ENCODE measurements at regions not wholly inside any gene's neighbourhood (a gene's known extent, or its start where the extent isn't known, plus 50 kb on each side); places are given as distances from the start of the nearest gene placed in this dataset.

DNA sequence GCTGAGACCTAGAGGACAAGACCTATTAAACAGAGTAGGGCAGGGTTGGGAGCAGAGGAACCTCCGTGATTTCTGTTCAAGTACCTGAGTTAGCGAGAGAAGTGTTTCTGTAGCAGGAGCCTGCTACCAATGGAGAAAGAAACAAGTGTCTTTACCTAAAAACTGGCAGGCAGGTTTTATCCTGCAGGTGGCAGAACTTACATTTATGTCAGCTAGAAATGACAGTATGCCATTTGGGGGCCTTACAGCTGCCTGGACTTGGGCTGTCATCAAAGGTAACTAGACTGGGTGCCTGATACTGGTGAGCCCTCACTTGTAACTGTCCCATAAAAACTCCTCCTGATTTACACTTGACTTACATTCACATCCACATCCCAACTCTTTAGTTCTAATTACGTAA, 185.3 kb upstream of the MIR17HG start:
- no peaks in the 10 kb centered on the region for H3K9me3 ChIP-seq
- no peaks in the 10 kb centered on the region for H3K4me1 ChIP-seq

GRCh38 chr13:91162589-91162988, 184.9 kb upstream of the MIR17HG start:
- Histone ChIP-seq H3K4me1 (no peaks in the 10 kb centered on the region), H3K4me3 (no peak overlapping the region), H3K27me3 (peaks cover 0 to 7% of the 10 kb centered on the region in 2 donors), H3K36me3 (no peaks in the 10 kb centered on the region), H3K9me3 (no peaks in the 10 kb centered on the region), H3K27ac (no peak overlapping the region)
- TF ChIP-seq, protein P1, sequence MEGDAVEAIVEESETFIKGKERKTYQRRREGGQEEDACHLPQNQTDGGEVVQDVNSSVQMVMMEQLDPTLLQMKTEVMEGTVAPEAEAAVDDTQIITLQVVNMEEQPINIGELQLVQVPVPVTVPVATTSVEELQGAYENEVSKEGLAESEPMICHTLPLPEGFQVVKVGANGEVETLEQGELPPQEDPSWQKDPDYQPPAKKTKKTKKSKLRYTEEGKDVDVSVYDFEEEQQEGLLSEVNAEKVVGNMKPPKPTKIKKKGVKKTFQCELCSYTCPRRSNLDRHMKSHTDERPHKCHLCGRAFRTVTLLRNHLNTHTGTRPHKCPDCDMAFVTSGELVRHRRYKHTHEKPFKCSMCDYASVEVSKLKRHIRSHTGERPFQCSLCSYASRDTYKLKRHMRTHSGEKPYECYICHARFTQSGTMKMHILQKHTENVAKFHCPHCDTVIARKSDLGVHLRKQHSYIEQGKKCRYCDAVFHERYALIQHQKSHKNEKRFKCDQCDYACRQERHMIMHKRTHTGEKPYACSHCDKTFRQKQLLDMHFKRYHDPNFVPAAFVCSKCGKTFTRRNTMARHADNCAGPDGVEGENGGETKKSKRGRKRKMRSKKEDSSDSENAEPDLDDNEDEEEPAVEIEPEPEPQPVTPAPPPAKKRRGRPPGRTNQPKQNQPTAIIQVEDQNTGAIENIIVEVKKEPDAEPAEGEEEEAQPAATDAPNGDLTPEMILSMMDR (IDR thresholded peaks at IDR 0.05), result no peak
- no peak for TF ChIP-seq POLR2A (IDR thresholded peaks at IDR 0.05)
- DNase-seq (no peak), ATAC-seq (no peak)
- intact Hi-C loops (cut with DNase I), result no loop called here
- WGBS (ENCODE audit: insufficient coverage, low coverage, low lambda C conversion rate, missing lambda C conversion rate), result 36% methylated on average over 1 of the region's 1 CpG

More for the DNA sequence above, 185.3 kb upstream of the MIR17HG start:
- H3K36me3 ChIP-seq, result no peaks in the 10 kb centered on the region
- H3K27me3 ChIP-seq, result peaks cover 0 to 7% of the 10 kb centered on the region in 2 donors
- TF ChIP-seq, protein P1 (IDR thresholded peaks at IDR 0.05), result no peak
- no peak for TF ChIP-seq POLR2A (IDR thresholded peaks at IDR 0.05)
- 60% methylated on average over 2 of the region's 3 CpGs for WGBS (ENCODE audit: insufficient coverage, low coverage, low lambda C conversion rate, missing lambda C conversion rate)
- ATAC-seq (peak in 1 of 4 donors; percentile 19), DNase-seq (no peak)
- no peak overlapping the region for H3K4me3 ChIP-seq
- no peak overlapping the region for H3K27ac ChIP-seq
- intact Hi-C loops (cut with DNase I), result no loop called here

DNA sequence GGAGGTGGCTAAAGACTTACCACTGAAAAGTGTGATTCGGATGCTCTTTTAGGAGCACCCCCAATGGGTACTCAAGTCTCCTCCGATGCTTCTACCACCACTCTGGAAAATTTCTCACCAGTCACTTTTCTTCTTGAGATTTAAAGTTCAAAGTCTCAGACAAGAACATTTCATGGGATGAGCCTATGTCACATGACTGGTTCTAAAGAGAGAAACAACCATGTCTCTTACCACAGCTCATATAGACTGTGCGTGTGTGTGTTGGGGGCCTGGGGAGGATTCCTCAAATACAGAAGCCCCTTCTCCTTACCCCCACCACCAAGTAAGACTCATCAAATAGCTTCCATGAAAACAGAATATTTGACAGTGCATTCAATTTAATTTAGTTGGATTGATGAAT, 181.7 kb upstream of the MIR17HG start:
- Histone ChIP-seq H3K4me3 (no peak overlapping the region), H3K27me3 (peaks cover 0 to 7% of the 10 kb centered on the region in 2 donors), H3K36me3 (no peaks in the 10 kb centered on the region), H3K4me1 (no peaks in the 10 kb centered on the region), H3K9me3 (no peaks in the 10 kb centered on the region), H3K27ac (no peak overlapping the region)
- DNase-seq (no peak), ATAC-seq (no peak)
- WGBS (ENCODE audit: insufficient coverage, low coverage, low lambda C conversion rate, missing lambda C conversion rate), result 62% methylated on average over 3 of the region's 3 CpGs
- intact Hi-C loops (cut with DNase I), result no loop called here
- TF ChIP-seq, protein P1 (IDR thresholded peaks at IDR 0.05), result no peak
- no peak for TF ChIP-seq POLR2A (IDR thresholded peaks at IDR 0.05)

DNA sequence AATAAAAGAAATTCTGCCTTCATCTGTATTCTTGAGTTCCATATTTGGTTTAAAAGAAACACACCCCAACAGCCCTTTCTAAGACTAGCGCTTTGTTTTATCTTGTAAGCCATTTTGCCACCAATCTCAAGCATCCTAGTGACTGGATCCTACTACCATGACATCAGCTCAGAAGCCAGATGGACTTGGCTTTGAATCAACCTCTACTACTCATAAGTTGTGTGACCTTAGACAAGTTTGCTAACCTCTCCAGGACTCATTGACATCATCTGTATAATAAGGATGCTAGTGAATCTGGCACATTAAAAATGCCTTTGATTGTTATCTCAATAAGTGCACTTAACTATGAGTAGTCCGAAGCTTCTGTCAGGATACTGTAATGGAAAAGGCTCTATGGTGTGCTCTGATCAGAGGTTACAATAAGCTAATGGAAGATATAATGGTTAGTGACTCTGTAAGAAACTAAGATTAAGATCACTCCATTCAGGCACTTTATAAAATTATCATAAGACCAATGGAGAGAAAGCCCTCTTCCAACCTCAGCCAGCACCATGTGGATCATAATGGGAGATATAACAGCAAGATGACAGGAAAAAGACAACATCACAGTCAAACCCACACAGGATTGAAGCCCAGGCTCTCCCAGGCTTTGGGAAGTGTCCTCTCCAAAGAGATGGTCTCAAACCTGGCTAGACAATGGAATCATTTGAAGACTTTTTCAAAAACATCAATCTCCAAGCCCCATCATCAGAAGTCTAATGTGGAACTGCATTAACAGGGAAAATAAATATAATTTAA, 180.6 kb upstream of the MIR17HG start:
- DNase-seq (no peak), ATAC-seq (no peak)
- no peaks in the 10 kb centered on the region for H3K4me1 ChIP-seq
- H3K4me3 ChIP-seq, result no peak overlapping the region
- H3K36me3 ChIP-seq, result no peaks in the 10 kb centered on the region
- H3K27me3 ChIP-seq, result peaks cover 0 to 7% of the 10 kb centered on the region in 2 donors
- 69% methylated on average over 2 of the region's 2 CpGs for WGBS (ENCODE audit: insufficient coverage, low coverage, low lambda C conversion rate, missing lambda C conversion rate)
- TF ChIP-seq, protein P1 (IDR thresholded peaks at IDR 0.05), result no peak
- no peak for TF ChIP-seq POLR2A (IDR thresholded peaks at IDR 0.05)
- H3K27ac ChIP-seq, result no peak overlapping the region
- no peaks in the 10 kb centered on the region for H3K9me3 ChIP-seq
- intact Hi-C loops (cut with DNase I), result no loop called here
